ENCODE measurements at regions not wholly inside any gene's neighbourhood (a gene's known extent, or its start where the extent isn't known, plus 50 kb on each side); places are given as distances from the start of the nearest gene placed in this dataset.

- DNase-seq: peak; percentile 58
Measured at GRCh38 chr13:51518827-51519226, 65.4 kb upstream of the WDFY2 start.

GRCh38 chr13:51519771-51520216 is 64.5 kb upstream of the WDFY2 start:
- DNase-seq: peak; percentile 29

- DNase-seq: peak; percentile 46
Measured at GRCh38 chr13:51520524-51520923, 63.7 kb upstream of the WDFY2 start.

GRCh38 chr13:51523082-51523518 is 61.2 kb upstream of the WDFY2 start:
- DNase-seq: peak; percentile 53

- peak; percentile 32 for DNase-seq
Measured at GRCh38 chr13:51524312-51524711, 60.0 kb upstream of the WDFY2 start.

- peak; percentile 48 for DNase-seq
Measured at GRCh38 chr13:51524829-51525566, 59.3 kb upstream of the WDFY2 start.

GRCh38 chr13:51525567-51526167 is 58.6 kb upstream of the WDFY2 start:
- peak; percentile 70 for DNase-seq

- no peak for DNase-seq
Measured at GRCh38 chr13:51526202-51526601, 58.1 kb upstream of the WDFY2 start.

- no peak for DNase-seq
Measured at GRCh38 chr13:51532736-51533197, 51.5 kb upstream of the WDFY2 start.

- DNase-seq: no peak
Measured at GRCh38 chr13:51534041-51534817, 50.0 kb upstream of the WDFY2 start.

Data from fibroblast of skin of right biceps (primary cell).